Fibroblast of villous mesenchyme (primary cell): ENCODE measurements at regions not wholly inside any gene's neighbourhood (a gene's known extent, or its start where the extent isn't known, plus 50 kb on each side); places are given as distances from the start of the nearest gene placed in this dataset.
A peak's percentile ranks its signal among the peaks of the same experiment; 100 is the strongest.

Experiments used
- DNase-seq: peaks from one replicate; pipeline ENCODE4 v3.0.0-alpha.2; 2010; ENCODE audit warnings: low read depth
- H3K4me3 ChIP-seq: 2 replicates; pipeline ENCODE4 v1.5.1; 2011; ENCODE audit warnings: low read depth, mild to moderate bottlenecking, low read length
- TF ChIP-seq, protein P1 (sequence below): IDR thresholded peaks from 2 replicates; pipeline ENCODE4 v1.5.1; 2012; ENCODE audit warnings: low read depth, mild to moderate bottlenecking, low read length; ENCODE audit not compliant: insufficient read depth

DNA sequence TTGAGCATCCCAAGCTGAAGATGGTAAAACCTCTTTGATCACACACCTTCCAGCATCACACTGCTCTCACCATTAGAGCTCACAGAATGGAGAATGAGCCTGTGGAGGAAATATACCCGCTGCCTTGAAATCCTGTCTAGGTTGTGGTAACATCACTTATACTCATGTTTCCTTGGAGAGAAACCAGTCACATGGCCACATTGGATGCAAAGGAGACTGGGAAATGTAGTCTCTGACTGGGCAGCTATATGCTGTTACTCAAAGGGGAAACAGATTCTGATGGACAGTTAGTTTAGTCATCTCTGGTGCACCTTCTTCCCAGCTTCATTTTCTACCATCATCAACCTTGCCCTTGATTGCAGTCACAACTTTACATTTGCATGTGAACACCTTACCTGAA is 286.3 kb downstream of the ANKRD50 start:
- H3K4me3 ChIP-seq, result no peak overlapping the region
- DNase-seq, result no peak
- TF ChIP-seq, protein P1, sequence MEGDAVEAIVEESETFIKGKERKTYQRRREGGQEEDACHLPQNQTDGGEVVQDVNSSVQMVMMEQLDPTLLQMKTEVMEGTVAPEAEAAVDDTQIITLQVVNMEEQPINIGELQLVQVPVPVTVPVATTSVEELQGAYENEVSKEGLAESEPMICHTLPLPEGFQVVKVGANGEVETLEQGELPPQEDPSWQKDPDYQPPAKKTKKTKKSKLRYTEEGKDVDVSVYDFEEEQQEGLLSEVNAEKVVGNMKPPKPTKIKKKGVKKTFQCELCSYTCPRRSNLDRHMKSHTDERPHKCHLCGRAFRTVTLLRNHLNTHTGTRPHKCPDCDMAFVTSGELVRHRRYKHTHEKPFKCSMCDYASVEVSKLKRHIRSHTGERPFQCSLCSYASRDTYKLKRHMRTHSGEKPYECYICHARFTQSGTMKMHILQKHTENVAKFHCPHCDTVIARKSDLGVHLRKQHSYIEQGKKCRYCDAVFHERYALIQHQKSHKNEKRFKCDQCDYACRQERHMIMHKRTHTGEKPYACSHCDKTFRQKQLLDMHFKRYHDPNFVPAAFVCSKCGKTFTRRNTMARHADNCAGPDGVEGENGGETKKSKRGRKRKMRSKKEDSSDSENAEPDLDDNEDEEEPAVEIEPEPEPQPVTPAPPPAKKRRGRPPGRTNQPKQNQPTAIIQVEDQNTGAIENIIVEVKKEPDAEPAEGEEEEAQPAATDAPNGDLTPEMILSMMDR, result no peak

DNA sequence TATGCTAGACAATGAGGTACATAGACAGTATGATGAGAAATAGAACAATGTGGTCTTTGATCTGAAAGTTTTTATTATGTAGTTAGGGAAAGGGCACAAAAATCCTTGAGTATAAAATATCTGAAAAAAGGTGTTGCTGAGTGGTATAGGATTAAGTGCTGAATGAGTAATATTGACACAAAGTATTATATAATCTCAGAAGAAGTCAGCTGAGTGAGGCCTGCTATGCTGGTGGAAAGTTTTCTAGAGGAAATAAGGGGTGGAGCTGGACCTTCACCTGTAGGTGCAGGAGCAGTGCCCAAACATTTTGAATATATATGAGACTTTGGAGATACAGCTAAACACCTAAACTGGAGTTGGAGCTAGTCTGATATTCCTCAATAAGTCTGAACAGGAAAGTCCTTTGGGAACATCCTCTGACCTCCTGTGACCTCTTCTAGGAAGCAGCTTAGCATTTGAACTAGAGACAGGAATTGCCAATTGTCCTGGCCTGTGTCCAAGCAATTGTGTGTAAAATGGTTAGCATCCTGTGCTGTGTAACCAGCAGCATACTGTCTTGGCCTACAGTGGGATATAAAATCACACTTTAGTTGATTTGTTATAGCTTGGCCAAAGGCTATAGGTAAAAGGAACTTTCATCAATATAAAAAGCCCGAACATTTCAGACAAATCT is 285.3 kb downstream of the ANKRD50 start:
- DNase-seq, result no peak
- H3K4me3 ChIP-seq, result no peak overlapping the region
- TF ChIP-seq, protein P1, result no peak

DNA sequence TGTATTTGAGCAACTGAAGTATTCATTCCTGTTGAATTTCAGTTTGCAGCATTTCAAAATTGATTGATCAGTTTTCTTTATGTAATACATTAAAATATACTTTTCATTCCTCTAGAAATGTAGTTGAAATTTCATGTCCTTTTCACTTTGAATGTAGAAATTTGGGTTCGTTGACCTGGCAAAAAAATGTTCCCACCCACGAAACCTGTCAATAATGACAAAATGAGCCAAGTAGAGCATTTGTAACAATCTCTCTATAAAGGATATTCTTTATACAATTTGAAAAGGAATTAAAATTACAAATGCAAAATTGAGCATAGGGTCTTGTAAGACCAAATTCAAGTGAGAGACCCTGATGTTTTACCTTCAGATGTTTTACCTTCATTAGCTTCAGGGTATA is 283.9 kb downstream of the ANKRD50 start:
- TF ChIP-seq, protein P1, result no peak
- DNase-seq, result no peak

DNA sequence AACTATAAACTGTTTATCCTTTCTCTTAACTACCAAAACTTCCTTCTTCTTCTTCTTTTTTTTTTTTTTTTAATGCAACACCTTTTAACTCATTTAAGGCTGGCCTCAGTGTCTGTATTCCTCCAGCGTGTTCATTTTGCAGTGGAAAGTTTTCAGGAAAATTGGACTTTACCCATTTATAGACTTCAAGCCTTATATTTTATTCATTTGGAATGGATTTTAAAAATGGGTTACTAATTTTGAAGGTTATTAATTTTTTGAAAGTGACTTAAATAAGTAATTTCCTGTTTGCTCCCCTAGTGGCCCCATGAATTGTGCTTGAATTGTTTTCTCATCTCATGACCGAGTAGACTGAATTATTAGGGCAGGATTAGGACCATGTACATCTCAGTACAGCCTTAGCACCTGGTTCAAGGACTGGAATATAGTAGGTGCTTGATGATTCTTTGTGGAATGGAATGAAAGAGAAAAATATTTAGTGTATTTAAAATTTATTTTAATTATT is 282.7 kb downstream of the ANKRD50 start:
- TF ChIP-seq, protein P1, result no peak
- no peak for DNase-seq
- no peak overlapping the region for H3K4me3 ChIP-seq

More for the DNA sequence above, 283.9 kb downstream of the ANKRD50 start:
- H3K4me3 ChIP-seq, result no peak overlapping the region

DNA sequence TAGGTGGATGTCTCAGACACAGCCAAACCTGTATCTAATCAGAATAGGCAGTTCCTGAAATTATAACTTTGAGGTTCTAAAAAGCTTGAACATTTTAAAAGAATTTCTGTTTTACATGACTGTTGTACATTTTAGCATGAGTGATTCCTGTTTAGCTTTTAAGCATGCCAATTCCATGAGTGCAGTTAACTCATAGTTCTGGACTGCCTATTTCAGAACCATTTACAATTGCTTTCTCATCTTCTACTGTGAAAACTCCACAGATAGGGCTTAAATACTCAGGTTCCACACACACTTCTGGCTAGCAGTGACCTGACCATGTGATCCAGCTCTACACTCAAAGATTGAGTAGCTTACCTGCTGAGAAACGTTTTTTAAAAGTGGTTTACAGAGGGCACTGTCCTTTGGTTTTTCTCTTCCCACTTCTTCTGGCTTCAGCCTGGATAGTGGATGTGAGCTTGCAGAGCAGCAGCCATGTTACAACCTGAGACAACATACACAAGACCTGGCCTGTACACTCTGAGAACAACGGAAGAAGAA is 280.8 kb downstream of the ANKRD50 start:
- TF ChIP-seq, protein P1, result no peak
- no peak for DNase-seq
- no peak overlapping the region for H3K4me3 ChIP-seq

DNA sequence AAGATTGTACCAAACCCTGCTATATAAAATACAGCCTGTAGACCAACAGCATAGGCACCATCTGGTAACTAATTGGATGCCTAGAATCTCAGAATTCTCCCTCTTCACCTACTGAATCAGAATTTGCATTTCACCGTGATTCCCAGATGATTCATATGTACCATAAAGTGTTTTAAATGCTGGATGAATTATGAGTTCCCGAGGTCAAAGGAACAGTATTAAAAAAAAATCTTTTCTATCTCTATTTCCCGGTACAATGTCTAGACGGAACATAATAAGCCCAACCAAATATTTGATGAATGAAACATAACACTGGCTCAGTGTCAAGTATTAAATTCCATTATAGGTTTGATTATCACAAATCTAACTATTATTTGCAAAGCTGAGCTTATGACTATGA is 280.0 kb downstream of the ANKRD50 start:
- TF ChIP-seq, protein P1, result no peak
- H3K4me3 ChIP-seq, result no peak overlapping the region
- DNase-seq, result peak; percentile 17
